ENCODE measurements at regions not wholly inside any gene's neighbourhood (a gene's known extent, or its start where the extent isn't known, plus 50 kb on each side); places are given as distances from the start of the nearest gene placed in this dataset.

DNA sequence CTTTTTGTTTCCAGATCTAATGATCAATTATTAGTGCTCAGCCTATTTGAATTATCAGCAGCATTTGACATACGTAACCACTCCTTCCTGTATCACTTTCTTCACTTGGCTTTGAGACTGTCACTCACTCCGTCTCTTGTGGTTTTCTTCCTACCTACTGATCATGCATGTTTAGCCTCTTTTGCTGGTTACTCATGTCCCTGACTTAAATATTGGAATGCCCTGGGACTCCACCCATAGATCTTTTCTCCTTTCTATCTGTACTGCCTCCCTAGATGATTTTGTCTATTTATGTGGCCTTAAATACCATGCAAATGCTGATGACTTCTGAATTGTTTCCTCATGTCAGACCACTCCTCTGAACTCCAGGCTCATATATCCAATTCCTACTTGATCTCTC is 57.7 kb upstream of the PDE4B start:
- DNase-seq (ENCODE audit: low read depth), result no peak
- TF ChIP-seq, protein P1, sequence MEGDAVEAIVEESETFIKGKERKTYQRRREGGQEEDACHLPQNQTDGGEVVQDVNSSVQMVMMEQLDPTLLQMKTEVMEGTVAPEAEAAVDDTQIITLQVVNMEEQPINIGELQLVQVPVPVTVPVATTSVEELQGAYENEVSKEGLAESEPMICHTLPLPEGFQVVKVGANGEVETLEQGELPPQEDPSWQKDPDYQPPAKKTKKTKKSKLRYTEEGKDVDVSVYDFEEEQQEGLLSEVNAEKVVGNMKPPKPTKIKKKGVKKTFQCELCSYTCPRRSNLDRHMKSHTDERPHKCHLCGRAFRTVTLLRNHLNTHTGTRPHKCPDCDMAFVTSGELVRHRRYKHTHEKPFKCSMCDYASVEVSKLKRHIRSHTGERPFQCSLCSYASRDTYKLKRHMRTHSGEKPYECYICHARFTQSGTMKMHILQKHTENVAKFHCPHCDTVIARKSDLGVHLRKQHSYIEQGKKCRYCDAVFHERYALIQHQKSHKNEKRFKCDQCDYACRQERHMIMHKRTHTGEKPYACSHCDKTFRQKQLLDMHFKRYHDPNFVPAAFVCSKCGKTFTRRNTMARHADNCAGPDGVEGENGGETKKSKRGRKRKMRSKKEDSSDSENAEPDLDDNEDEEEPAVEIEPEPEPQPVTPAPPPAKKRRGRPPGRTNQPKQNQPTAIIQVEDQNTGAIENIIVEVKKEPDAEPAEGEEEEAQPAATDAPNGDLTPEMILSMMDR (IDR thresholded peaks at IDR 0.05; ENCODE audit: insufficient read depth, low read depth, low read length, missing control alignments), result no peak
- no peak overlapping the region for H3K4me3 ChIP-seq (ENCODE audit: low read length)

DNA sequence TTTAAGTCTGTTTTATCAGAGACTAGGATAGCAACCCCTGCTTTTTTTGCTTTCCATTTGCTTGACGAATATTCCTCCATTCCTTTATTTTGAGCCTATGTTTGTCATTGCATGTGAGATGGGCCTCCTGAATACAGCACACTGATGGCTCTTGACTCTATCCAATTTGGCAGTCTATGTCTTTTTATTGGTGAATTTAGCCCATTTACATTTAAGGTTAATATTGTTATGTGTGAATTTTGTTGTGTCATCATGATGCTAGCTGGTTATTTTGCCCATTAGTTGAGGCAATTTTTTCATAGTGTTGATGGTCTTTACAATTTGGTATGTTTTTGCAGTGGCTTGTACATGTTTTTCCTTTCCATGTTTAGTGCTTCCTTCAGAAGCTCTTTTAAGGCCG is 50.7 kb upstream of the PDE4B start:
- DNase-seq (ENCODE audit: low read depth), result no peak
- H3K4me3 ChIP-seq (ENCODE audit: low read length), result no peak overlapping the region
- TF ChIP-seq, protein P1 (IDR thresholded peaks at IDR 0.05; ENCODE audit: insufficient read depth, low read depth, low read length, missing control alignments), result no peak
